T-cell (primary cell): ENCODE measurements at regions not wholly inside any gene's neighbourhood (a gene's known extent, or its start where the extent isn't known, plus 50 kb on each side); places are given as distances from the start of the nearest gene placed in this dataset.
"Not testable (repeated sequence)": the region's sequence is repeated elsewhere in the genome, so short reads cannot be mapped to it uniquely, and the experiment has no call there.

Source experiments
- ATAC-seq, 4 experiments: fragments of 200-7000 bp in 3 of 4; fragments of 150-1000 bp in 1 of 4; cut with Tn5 transposase; replicated peaks in 1 of 4; 1 replicate in 3 of 4; 2 replicates in 1 of 4; pipeline ENCODE4 v1.10.0; 2021; ENCODE audit warnings: moderate library complexity in 3 of 4, mild to moderate bottlenecking in 2 of 4, moderate number of reproducible peaks in 1 of 4
- CTCF ChIA-PET, 2 donors: fragments of 300-600 bp; sonication (Branson Sonifier 250); formaldehyde crosslinking; loops; one replicate each; lab custom pipeline; 2022; ENCODE audit warnings: antibody characterized with exemption in 2 of 2; lab: Charles Lee
- POLR2A ChIA-PET, 2 donors: fragments of 300-600 bp; sonication (Branson Sonifier 250); formaldehyde crosslinking; loops; one replicate each; lab custom pipeline; 2022; ENCODE audit warnings: antibody characterized with exemption in 2 of 2; lab: Charles Lee
- DNase-seq, 35 experiments: peaks; one replicate each; pipeline versions ENCODE4 v3.0.0 to v3.0.0-alpha.2; 2013 to 2023
- H3K27ac ChIP-seq: one replicate; pipeline ENCODE4 v1.5.1; 2013; ENCODE audit warnings: low read length
- H3K27me3 ChIP-seq, 2 experiments: replicated peaks in 1 of 2; 1 replicate in 1 of 2; 2 replicates in 1 of 2; pipeline versions ENCODE4 v1.6.1 to v1.7.0; 2013; ENCODE audit warnings: low read length in 1 of 2, mixed read lengths in 1 of 2; ENCODE audit not compliant: control insufficient read depth in 2 of 2, insufficient read depth in 2 of 2; ENCODE audit errors: extremely low read depth in 1 of 2
- H3K36me3 ChIP-seq, 2 donors: 1 replicate in 1 of 2; 2 replicates in 1 of 2; pipeline versions ENCODE4 v1.6.1 to v1.7.0; 2013; ENCODE audit warnings: low read length in 1 of 2; ENCODE audit not compliant: control insufficient read depth in 2 of 2, insufficient read depth in 1 of 2; ENCODE audit errors: extremely low read depth in 1 of 2
- H3K4me1 ChIP-seq, 2 experiments: 1 replicate in 1 of 2; 2 replicates in 1 of 2; pipeline versions ENCODE4 v1.6.1 to v1.7.0; 2013; ENCODE audit warnings: low read length in 2 of 2, mixed read lengths in 1 of 2; ENCODE audit not compliant: insufficient read depth in 2 of 2, control insufficient read depth in 1 of 2; ENCODE audit errors: extremely low read depth in 1 of 2
- H3K4me3 ChIP-seq, 2 donors: 1 replicate in 1 of 2; 2 replicates in 1 of 2; pipeline versions ENCODE4 v1.5.1 to v1.7.0; 2013; ENCODE audit warnings: mild to moderate bottlenecking in 2 of 2, low read length in 1 of 2, moderate library complexity in 1 of 2; ENCODE audit not compliant: control insufficient read depth in 1 of 2; ENCODE audit errors: extremely low read depth in 1 of 2
- H3K9me3 ChIP-seq: 2 replicates; pipeline ENCODE4 v1.7.0; 2013
- H3K27ac Mint-ChIP-seq, 2 donors: one replicate each; pipeline ENCODE4 v1.8.0; 2020 to 2021; ENCODE audit warnings: mild to moderate bottlenecking in 2 of 2, mixed read lengths in 2 of 2
- H3K27me3 Mint-ChIP-seq, 2 donors: one replicate each; pipeline ENCODE4 v1.8.0; 2021 to 2022; ENCODE audit warnings: mixed read lengths in 2 of 2
- H3K36me3 Mint-ChIP-seq: one replicate; pipeline ENCODE4 v1.8.0; 2021; ENCODE audit warnings: mixed read lengths
- H3K4me1 Mint-ChIP-seq, 3 donors: one replicate each; pipeline ENCODE4 v1.8.0; 2020 to 2022; ENCODE audit warnings: mixed read lengths in 3 of 3, mild to moderate bottlenecking in 1 of 3
- H3K4me3 Mint-ChIP-seq, 3 donors: one replicate each; pipeline ENCODE4 v1.8.0; 2020 to 2022; ENCODE audit warnings: mild to moderate bottlenecking in 3 of 3, mixed read lengths in 3 of 3, moderate library complexity in 3 of 3
- H3K9me3 Mint-ChIP-seq, 3 donors: one replicate each; pipeline ENCODE4 v1.8.0; 2020 to 2022; ENCODE audit warnings: mixed read lengths in 3 of 3
- WGBS: methylation state at CpG from one replicate; pipeline ENCODE4 v1.1.5; 2013; ENCODE audit warnings: missing lambda C conversion rate; ENCODE audit not compliant: insufficient coverage; 5-methylcytosine and 5-hydroxymethylcytosine counted together

- no peak overlapping the region for H3K27ac Mint-ChIP-seq
- 97% methylated on average over 23 of the region's 30 CpGs for WGBS
- H3K27me3 Mint-ChIP-seq: peaks cover 0 to 2% of the 10 kb centered on the region in 2 donors
- Histone ChIP-seq H3K36me3 (no peaks in the 10 kb centered on the region), H3K4me3 (no peak overlapping the region), H3K27ac (no peak overlapping the region), H3K27me3 (peaks cover 0 to under 1% of the 10 kb centered on the region in 2 experiments), H3K9me3 (no peaks in the 10 kb centered on the region), H3K4me1 (no peaks in the 10 kb centered on the region)
- H3K4me3 Mint-ChIP-seq: no peak overlapping the region
- no peaks in the 10 kb centered on the region for H3K9me3 Mint-ChIP-seq
- no peaks in the 10 kb centered on the region for H3K4me1 Mint-ChIP-seq
- ATAC-seq (no peak), DNase-seq (no peak)
- H3K36me3 Mint-ChIP-seq: no peaks in the 10 kb centered on the region
- ChIA-PET POLR2A (no interaction called here), CTCF (no interaction called here)
These were observed 101.5 kb upstream of the DRD5 start for GRCh38 chr4:9679704-9680478.

- H3K27ac Mint-ChIP-seq, H3K4me1 ChIP-seq, H3K4me3 ChIP-seq, POLR2A ChIA-PET, H3K9me3 Mint-ChIP-seq, CTCF ChIA-PET, ATAC-seq, H3K4me1 Mint-ChIP-seq, H3K4me3 Mint-ChIP-seq, H3K27ac ChIP-seq, H3K27me3 ChIP-seq, H3K36me3 Mint-ChIP-seq, H3K36me3 ChIP-seq, H3K27me3 Mint-ChIP-seq, H3K9me3 ChIP-seq, DNase-seq: not testable (repeated sequence)
- 100% methylated on average over 1 of the region's 5 CpGs for WGBS
These were observed 98.3 kb upstream of the DRD5 start for GRCh38 chr4:9683174-9683573.

DNA sequence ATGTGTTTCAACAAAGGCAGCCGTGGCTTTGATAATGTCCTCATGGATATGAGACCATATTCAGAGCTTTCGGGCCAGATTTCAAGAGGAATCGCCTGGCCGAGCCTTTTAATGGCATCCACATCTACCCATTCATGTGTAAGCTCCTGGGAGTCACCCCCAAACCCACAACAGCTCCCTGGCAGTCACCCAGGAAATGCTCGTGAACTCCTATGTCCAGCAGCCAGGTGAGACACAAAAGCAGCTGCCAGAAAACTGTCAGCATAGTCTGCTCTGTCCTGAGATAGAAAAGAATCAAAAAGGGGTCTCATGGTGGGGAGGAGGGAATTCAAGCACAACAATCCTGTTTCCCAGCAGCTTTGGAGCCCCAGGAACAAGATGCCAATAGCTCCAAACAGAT lies 96.4 kb upstream of the DRD5 start:
- H3K9me3 ChIP-seq, H3K4me3 ChIP-seq, H3K4me1 ChIP-seq, H3K36me3 Mint-ChIP-seq, CTCF ChIA-PET, H3K27me3 ChIP-seq, H3K9me3 Mint-ChIP-seq, DNase-seq, ATAC-seq, H3K27ac Mint-ChIP-seq, H3K27me3 Mint-ChIP-seq, H3K36me3 ChIP-seq, H3K4me3 Mint-ChIP-seq, H3K4me1 Mint-ChIP-seq, H3K27ac ChIP-seq: not testable (repeated sequence)
- POLR2A ChIA-PET: interaction anchor here in 1 of 2 donors (0.6 kb wide), 1 partner anchor 77 kb away, joined by 3 read pairs; no protein-coding TSS in a partner anchor
- WGBS: 89% methylated on average over 3 of the region's 5 CpGs

DNA sequence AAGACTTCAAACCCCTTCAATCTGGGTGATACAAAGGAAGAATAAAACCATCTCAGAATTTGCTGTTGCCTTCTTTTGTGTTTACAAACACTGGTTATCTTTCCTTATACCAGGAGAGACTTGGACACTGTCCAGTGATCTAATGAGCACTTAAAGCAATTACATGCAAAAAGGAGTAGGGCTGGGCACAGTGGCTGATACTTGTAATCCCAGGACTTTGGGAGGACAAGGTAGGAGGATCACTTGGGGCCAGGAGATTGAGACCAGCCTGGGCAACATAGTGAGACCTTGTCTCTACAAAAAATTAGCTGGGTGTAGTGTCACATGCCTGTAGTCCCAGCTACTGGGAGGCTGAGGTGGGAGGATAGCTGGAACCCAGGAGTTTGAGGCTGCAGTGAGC lies 95.7 kb upstream of the DRD5 start:
- H3K9me3 ChIP-seq: no peaks in the 10 kb centered on the region
- peaks cover 0 to 2% of the 10 kb centered on the region in 2 experiments for H3K27me3 ChIP-seq
- ATAC-seq: no peak
- ChIA-PET POLR2A (no interaction called here), CTCF (no interaction called here)
- Mint-ChIP-seq H3K27ac (no peak overlapping the region), H3K4me1 (peaks cover under 1 to 3% (median 2%) of the 10 kb centered on the region in 3 donors), H3K27me3 (peaks cover 0 to 2% of the 10 kb centered on the region in 2 donors), H3K36me3 (no peaks in the 10 kb centered on the region), H3K9me3 (no peaks in the 10 kb centered on the region), H3K4me3 (no peak overlapping the region)
- no peaks in the 10 kb centered on the region for H3K36me3 ChIP-seq
- no peak overlapping the region for H3K27ac ChIP-seq
- no peak for DNase-seq
- no peaks in the 10 kb centered on the region for H3K4me1 ChIP-seq
- H3K4me3 ChIP-seq: no peak overlapping the region

GRCh38 chr4:9690636-9691237 lies 90.7 kb upstream of the DRD5 start:
- Histone ChIP-seq H3K27ac (peak overlapping the region; percentile 82), H3K4me1 (peaks cover 2 to 20% of the 10 kb centered on the region in 2 experiments), H3K4me3 (peak overlapping the region; percentile 52 to 79)
- not testable (repeated sequence) for H3K27me3 ChIP-seq, H3K9me3 ChIP-seq, ATAC-seq, H3K27me3 Mint-ChIP-seq, H3K36me3 ChIP-seq, H3K9me3 Mint-ChIP-seq, DNase-seq, H3K36me3 Mint-ChIP-seq
- 43% methylated on average over 6 of the region's 9 CpGs for WGBS
- CTCF ChIA-PET: interaction anchor here (0.5 to 1.5 kb wide), 4 partner anchors 13 to 767 kb away, joined by 5 to 12 read pairs (median 6); partner anchors contain the start of gene ZNF518B (in 1 of the 2)
- POLR2A ChIA-PET: interaction anchor here (0.6 to 1.3 kb wide), 2 partner anchors 88 to 426 kb away, joined by 4 read pairs; partner anchors contain the start of gene WDR1 (in 1 of the 2)
- Mint-ChIP-seq H3K4me3 (peak overlapping the region; percentile 83 to 85 (median 83)), H3K4me1 (peaks cover 23 to 26% (median 24%) of the 10 kb centered on the region in 3 donors), H3K27ac (peak overlapping the region; percentile 83 to 93)

GRCh38 chr4:9691238-9692065 lies 90.0 kb upstream of the DRD5 start:
- WGBS: 2% methylated on average over 45 of the region's 56 CpGs
- no peaks in the 10 kb centered on the region for H3K9me3 ChIP-seq
- no peaks in the 10 kb centered on the region for H3K36me3 Mint-ChIP-seq
- H3K4me3 Mint-ChIP-seq: peak overlapping the region; percentile 83 to 85 (median 83)
- peaks cover 0 to 2% of the 10 kb centered on the region in 2 experiments for H3K27me3 ChIP-seq
- H3K27me3 Mint-ChIP-seq: no peaks in the 10 kb centered on the region
- H3K27ac ChIP-seq: peak overlapping the region; percentile 82
- H3K27ac Mint-ChIP-seq: peak overlapping the region; percentile 84 to 93
- H3K9me3 Mint-ChIP-seq: no peaks in the 10 kb centered on the region
- CTCF ChIA-PET: interaction anchor here (0.6 to 1.5 kb wide), 6 partner anchors 12 to 769 kb away, joined by 3 to 12 read pairs (median 5); partner anchors contain the start of gene ZNF518B (in 1 of the 2)
- peaks cover 2 to 20% of the 10 kb centered on the region in 2 experiments for H3K4me1 ChIP-seq
- H3K4me3 ChIP-seq: peak overlapping the region; percentile 52 to 79
- DNase-seq: peak; percentile 74 to 92 (median 87)
- peaks cover 23 to 26% (median 24%) of the 10 kb centered on the region in 3 donors for H3K4me1 Mint-ChIP-seq
- no peaks in the 10 kb centered on the region for H3K36me3 ChIP-seq
- ATAC-seq: peak; percentile 98 to 99 (median 99)
- POLR2A ChIA-PET: interaction anchor here (0.6 to 1.3 kb wide), 3 partner anchors 81 to 766 kb away, joined by 3 to 6 read pairs (median 4); partner anchors contain the start of gene ZNF518B (in 1 of the 2)
